HFF-Myc (cell line): ENCODE measurements at regions not wholly inside any gene's neighbourhood (a gene's known extent, or its start where the extent isn't known, plus 50 kb on each side); places are given as distances from the start of the nearest gene placed in this dataset.

Experiments used
- DNase-seq: peaks from one replicate; pipeline ENCODE4 v3.0.0-alpha.2; 2011; ENCODE audit warnings: low read depth; ENCODE audit errors: extremely low read depth
- H3K4me3 ChIP-seq: replicated peaks from 2 replicates; pipeline ENCODE4 v1.5.1; 2011; ENCODE audit warnings: low read depth, mild to moderate bottlenecking, control low read depth, low read length
- CTCF ChIP-seq: IDR thresholded peaks from 2 replicates; pipeline ENCODE4 v1.5.1; 2012; ENCODE audit warnings: mild to moderate bottlenecking, low read depth, low read length, control low read depth; ENCODE audit errors: missing control alignments

GRCh38 chrX:150201391-150201790 lies 161.7 kb upstream of the MAMLD1 start:
- no peak overlapping the region for H3K4me3 ChIP-seq
- DNase-seq: no peak
- TF ChIP-seq CTCF: no peak

GRCh38 chrX:150201841-150202240 lies 161.3 kb upstream of the MAMLD1 start:
- no peak for DNase-seq
- no peak for TF ChIP-seq CTCF
- no peak overlapping the region for H3K4me3 ChIP-seq

GRCh38 chrX:150202641-150203247 lies 160.4 kb upstream of the MAMLD1 start:
- DNase-seq: no peak
- no peak overlapping the region for H3K4me3 ChIP-seq
- no peak for TF ChIP-seq CTCF

GRCh38 chrX:150203248-150203645 lies 159.9 kb upstream of the MAMLD1 start:
- no peak for DNase-seq
- TF ChIP-seq CTCF: no peak

GRCh38 chrX:150205011-150205410 lies 158.1 kb upstream of the MAMLD1 start:
- TF ChIP-seq CTCF: peak; percentile 11
- no peak for DNase-seq
- no peak overlapping the region for H3K4me3 ChIP-seq

More at GRCh38 chrX:150203248-150203645, 159.9 kb upstream of the MAMLD1 start:
- H3K4me3 ChIP-seq: no peak overlapping the region

- DNase-seq: no peak
- H3K4me3 ChIP-seq: no peak overlapping the region
- TF ChIP-seq CTCF: no peak
Measured at GRCh38 chrX:150207733-150208132, 155.4 kb upstream of the MAMLD1 start.

- TF ChIP-seq CTCF: no peak
- H3K4me3 ChIP-seq: no peak overlapping the region
- no peak for DNase-seq
Measured at GRCh38 chrX:150211988-150212387, 151.1 kb upstream of the MAMLD1 start.
